Skeletal muscle cell (primary cell): ENCODE measurements at regions not wholly inside any gene's neighbourhood (a gene's known extent, or its start where the extent isn't known, plus 50 kb on each side); places are given as distances from the start of the nearest gene placed in this dataset.

Experiments used
- DNase-seq: peaks from one replicate; pipeline ENCODE4 v3.0.0-alpha.2; 2010; ENCODE audit warnings: low read depth
- H3K4me3 ChIP-seq: 2 replicates; pipeline ENCODE4 v1.5.1; 2011; ENCODE audit warnings: low read depth, mild to moderate bottlenecking, control low read depth, low read length, moderate library complexity

- no peak for DNase-seq
- H3K4me3 ChIP-seq = no peak overlapping the region
Observed at GRCh38 chr6:25058941-25059340, 123.2 kb upstream of the RIPOR2 start.

- DNase-seq = no peak
Observed at GRCh38 chr6:25060522-25060921, 124.8 kb upstream of the RIPOR2 start.

GRCh38 chr6:25061289-25061936 lies 125.7 kb upstream of the RIPOR2 start:
- H3K4me3 ChIP-seq = no peak overlapping the region
- no peak for DNase-seq

More at GRCh38 chr6:25060522-25060921, 124.8 kb upstream of the RIPOR2 start:
- H3K4me3 ChIP-seq = no peak overlapping the region

GRCh38 chr6:25062070-25062811 lies 126.5 kb upstream of the RIPOR2 start:
- no peak for DNase-seq
- H3K4me3 ChIP-seq = no peak overlapping the region

GRCh38 chr6:25064006-25064405 lies 128.2 kb upstream of the RIPOR2 start:
- no peak for DNase-seq
- H3K4me3 ChIP-seq = no peak overlapping the region

GRCh38 chr6:25065666-25066065 lies 129.9 kb upstream of the RIPOR2 start:
- no peak for DNase-seq
- no peak overlapping the region for H3K4me3 ChIP-seq

- no peak overlapping the region for H3K4me3 ChIP-seq
- no peak for DNase-seq
Observed at GRCh38 chr6:25066593-25066992, 130.8 kb upstream of the RIPOR2 start.

GRCh38 chr6:25068866-25069265 lies 133.1 kb upstream of the RIPOR2 start:
- no peak for DNase-seq
- H3K4me3 ChIP-seq = no peak overlapping the region

- no peak overlapping the region for H3K4me3 ChIP-seq
- no peak for DNase-seq
Observed at GRCh38 chr6:25070547-25071366, 135.0 kb upstream of the RIPOR2 start.

- no peak overlapping the region for H3K4me3 ChIP-seq
- DNase-seq = no peak
Observed at GRCh38 chr6:25078141-25078540, 142.4 kb upstream of the RIPOR2 start.

GRCh38 chr6:25083784-25084507 lies 148.2 kb upstream of the RIPOR2 start:
- no peak for DNase-seq
- H3K4me3 ChIP-seq = no peak overlapping the region

GRCh38 chr6:25084508-25084833 lies 148.7 kb upstream of the RIPOR2 start:
- no peak overlapping the region for H3K4me3 ChIP-seq
- no peak for DNase-seq

GRCh38 chr6:25085756-25086155 lies 150.0 kb upstream of the RIPOR2 start:
- no peak overlapping the region for H3K4me3 ChIP-seq
- no peak for DNase-seq

- no peak overlapping the region for H3K4me3 ChIP-seq
- DNase-seq = no peak
Observed at GRCh38 chr6:25086500-25087091, 150.8 kb upstream of the RIPOR2 start.

- no peak for DNase-seq
- H3K4me3 ChIP-seq = no peak overlapping the region
Observed at GRCh38 chr6:25088513-25088912, 152.8 kb upstream of the RIPOR2 start.

GRCh38 chr6:25089442-25089841 lies 153.7 kb upstream of the RIPOR2 start:
- DNase-seq = no peak
- no peak overlapping the region for H3K4me3 ChIP-seq

GRCh38 chr6:25094726-25095125 lies 159.0 kb upstream of the RIPOR2 start:
- DNase-seq = no peak
- no peak overlapping the region for H3K4me3 ChIP-seq

GRCh38 chr6:25100288-25100687 lies 164.5 kb upstream of the RIPOR2 start:
- no peak overlapping the region for H3K4me3 ChIP-seq
- DNase-seq = no peak

- H3K4me3 ChIP-seq = no peak overlapping the region
- no peak for DNase-seq
Observed at GRCh38 chr6:25103603-25104002, 167.8 kb upstream of the RIPOR2 start.
